ENCODE measurements at regions not wholly inside any gene's neighbourhood (a gene's known extent, or its start where the extent isn't known, plus 50 kb on each side); places are given as distances from the start of the nearest gene placed in this dataset.

- TF ChIP-seq CTCF (IDR thresholded peaks at IDR 0.05; ENCODE audit: poor library complexity) (no peak), EZH2 (IDR thresholded peaks at IDR 0.05; ENCODE audit: borderline replicate concordance) (no peak), EZH2phosphoT487 (IDR thresholded peaks at IDR 0.05; ENCODE audit: low read depth, severe bottlenecking, unreplicated experiment) (no peak)
Measured at GRCh38 chr13:24060993-24061392, 99.5 kb upstream of the SPATA13 start.

Measured in hepatocyte (in vitro differentiated cells).